ENCODE measurements at regions not wholly inside any gene's neighbourhood (a gene's known extent, or its start where the extent isn't known, plus 50 kb on each side); places are given as distances from the start of the nearest gene placed in this dataset.

DNA sequence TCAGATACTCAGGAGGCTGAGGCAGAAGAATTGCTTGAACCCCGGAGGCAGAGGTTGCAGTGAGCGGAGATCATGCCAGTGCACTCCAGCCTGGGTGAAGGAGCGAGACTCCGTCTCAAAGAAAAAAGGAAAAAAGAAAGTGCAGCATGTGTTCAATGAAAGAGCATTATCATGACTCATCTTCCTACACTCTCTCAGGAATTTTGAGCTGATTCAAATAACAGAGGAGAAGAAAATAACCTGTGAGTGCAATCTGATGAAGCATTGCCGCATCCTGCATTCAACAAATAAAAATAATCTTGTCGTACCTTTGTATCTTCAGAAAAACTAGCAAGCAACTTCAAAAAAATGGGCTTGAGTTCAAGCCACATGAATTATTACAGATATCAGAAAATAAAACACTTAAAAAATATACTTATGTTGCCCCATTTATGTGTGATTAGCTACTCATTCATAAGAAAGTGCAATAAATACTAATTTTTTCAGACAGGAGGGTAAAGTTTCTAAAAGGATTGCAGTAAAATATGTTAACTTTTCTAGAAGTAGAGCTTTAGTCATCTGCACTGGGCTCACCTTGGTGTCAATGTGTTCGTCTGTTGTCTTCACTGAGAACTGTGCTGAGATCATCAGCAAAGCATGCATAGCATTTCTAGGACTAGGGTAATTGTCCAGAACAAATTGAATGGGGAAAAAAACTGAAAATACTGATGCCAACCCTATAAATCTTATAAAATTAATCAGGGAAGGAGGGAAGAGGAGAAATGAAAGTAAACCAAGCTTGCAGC, 90.4 kb upstream of the VCX3B start:
- H3K36me3 ChIP-seq = no peaks in the 10 kb centered on the region
- WGBS, 2 donors = 82 to 92% methylated on average over 7 of the region's 7 CpGs
- H3K27me3 ChIP-seq = no peaks in the 10 kb centered on the region
- H3K4me3 ChIP-seq = no peak overlapping the region
- H3K9me3 ChIP-seq = peaks cover 0 to 20% (median 0%) of the 10 kb centered on the region in 3 donors
- intact Hi-C loops (cut with DNase I) = no loop called here
- TF ChIP-seq CTCF (IDR thresholded peaks at IDR 0.05) (no peak), POLR2A (IDR thresholded peaks at IDR 0.05) (no peak)
- DNase-seq = no peak
- no peak overlapping the region for H3K27ac ChIP-seq
- H3K4me1 ChIP-seq = no peaks in the 10 kb centered on the region

- WGBS, 2 donors = 18 to 50% methylated on average over 1 of the region's 1 CpG
- H3K4me1 ChIP-seq = no peaks in the 10 kb centered on the region
- H3K4me3 ChIP-seq = no peak overlapping the region
- TF ChIP-seq POLR2A (IDR thresholded peaks at IDR 0.05) (no peak), CTCF (IDR thresholded peaks at IDR 0.05) (no peak)
- no peaks in the 10 kb centered on the region for H3K36me3 ChIP-seq
- H3K27me3 ChIP-seq = no peaks in the 10 kb centered on the region
- H3K27ac ChIP-seq = no peak overlapping the region
- DNase-seq = no peak
- intact Hi-C loops (cut with DNase I) = no loop called here
- peaks cover 0 to 20% (median 0%) of the 10 kb centered on the region in 3 donors for H3K9me3 ChIP-seq
These were observed 87.6 kb upstream of the VCX3B start for GRCh38 chrX:8377041-8377440.

DNA sequence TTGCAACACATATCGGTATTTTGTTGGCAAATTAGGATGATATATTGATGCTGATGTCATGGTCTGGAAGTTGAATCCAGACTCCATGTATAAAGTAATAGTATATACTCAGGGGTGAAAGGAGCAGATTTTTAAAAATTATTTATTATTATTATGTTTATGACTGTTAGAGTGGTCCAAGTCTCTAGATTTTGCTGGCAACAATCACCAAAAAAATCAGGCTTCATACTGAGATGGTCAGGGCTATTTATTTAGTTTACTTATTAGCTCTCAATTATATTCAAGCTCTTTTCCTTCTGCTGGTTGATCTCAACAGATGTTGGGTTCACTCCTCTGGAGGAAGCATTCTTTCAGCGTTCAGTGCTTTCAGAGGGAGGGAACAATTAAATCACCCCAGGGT, 73.9 kb upstream of the VCX3B start:
- no peak for DNase-seq
- TF ChIP-seq POLR2A (IDR thresholded peaks at IDR 0.05) (no peak), CTCF (IDR thresholded peaks at IDR 0.05) (no peak)
- no peak overlapping the region for H3K27ac ChIP-seq
- no peaks in the 10 kb centered on the region for H3K36me3 ChIP-seq
- H3K4me3 ChIP-seq = no peak overlapping the region
- intact Hi-C loops (cut with DNase I) = no loop called here
- 59 to 77% methylated on average over 2 of the region's 2 CpGs for WGBS, 2 donors
- no peaks in the 10 kb centered on the region for H3K9me3 ChIP-seq
- H3K4me1 ChIP-seq = no peaks in the 10 kb centered on the region
- H3K27me3 ChIP-seq = no peaks in the 10 kb centered on the region

DNA sequence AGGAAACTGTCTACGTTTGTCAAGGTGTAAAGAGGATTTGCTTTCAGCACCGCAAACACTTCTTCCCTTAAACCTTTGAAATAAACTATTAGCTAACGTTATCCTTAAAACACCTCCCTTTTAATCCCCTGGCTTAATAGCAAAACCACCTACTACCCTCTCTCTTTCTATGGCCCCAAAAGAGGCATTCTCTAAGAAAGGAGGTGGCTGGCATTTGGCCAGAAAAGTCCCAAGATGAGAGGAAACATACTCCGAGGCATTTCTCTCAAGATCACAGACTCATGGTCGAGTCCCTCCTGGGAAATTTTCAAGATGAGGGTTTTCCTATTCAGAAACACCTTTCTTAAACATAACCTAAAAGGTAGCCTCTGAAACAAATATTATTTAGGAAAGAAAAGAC, 60.6 kb upstream of the VCX3B start:
- Histone ChIP-seq H3K27ac (peak overlapping the region in 1 of 4 donors; percentile 50), H3K4me3 (no peak overlapping the region), H3K4me1 (peaks cover 0 to 13% (median 0%) of the 10 kb centered on the region in 3 donors), H3K36me3 (no peaks in the 10 kb centered on the region), H3K9me3 (no peaks in the 10 kb centered on the region), H3K27me3 (no peaks in the 10 kb centered on the region)
- 19 to 39% methylated on average over 5 of the region's 5 CpGs for WGBS, 2 donors
- TF ChIP-seq CTCF (IDR thresholded peaks at IDR 0.05) = no peak
- TF ChIP-seq POLR2A (IDR thresholded peaks at IDR 0.05) = no peak
- intact Hi-C loops (cut with DNase I) = no loop called here
- DNase-seq = no peak

DNA sequence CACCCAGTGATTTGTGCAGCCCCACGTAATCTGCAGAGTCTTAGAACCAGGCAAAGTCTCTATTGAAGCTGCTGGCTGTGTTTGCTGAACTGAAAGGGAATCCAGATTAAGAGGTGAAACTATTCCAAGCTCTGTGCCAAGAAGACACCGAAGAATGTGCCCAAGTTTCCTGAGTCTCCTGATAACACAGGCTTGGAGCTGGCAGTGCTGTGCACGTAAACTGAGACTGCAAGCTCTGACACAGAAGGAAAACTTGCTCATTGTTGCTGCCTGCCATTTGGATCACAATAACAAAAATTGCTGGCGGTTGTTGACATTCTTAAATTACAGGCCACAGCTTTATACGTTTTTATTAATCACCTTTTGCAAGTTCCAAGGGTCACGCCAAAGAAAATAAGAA, 60.2 kb upstream of the VCX3B start:
- Histone ChIP-seq H3K36me3 (no peaks in the 10 kb centered on the region), H3K9me3 (no peaks in the 10 kb centered on the region), H3K27ac (peak overlapping the region in 1 of 4 donors; percentile 50), H3K4me1 (peaks cover 0 to 13% (median 0%) of the 10 kb centered on the region in 3 donors), H3K4me3 (no peak overlapping the region), H3K27me3 (no peaks in the 10 kb centered on the region)
- WGBS, 2 donors = 10 to 33% methylated on average over 4 to 6 of the region's 6 CpGs
- TF ChIP-seq POLR2A (IDR thresholded peaks at IDR 0.05) (no peak), CTCF (IDR thresholded peaks at IDR 0.05) (no peak)
- intact Hi-C loops (cut with DNase I) = no loop called here
- no peak for DNase-seq
